ENCODE measurements at regions not wholly inside any gene's neighbourhood (a gene's known extent, or its start where the extent isn't known, plus 50 kb on each side); places are given as distances from the start of the nearest gene placed in this dataset.

GRCh38 chr13:62710787-62711186, 1295.1 kb upstream of the PCDH20 start:
- no peaks in the 10 kb centered on the region for H3K9me3 ChIP-seq (ENCODE audit: insufficient read depth, low read length)
- H3K27me3 ChIP-seq (ENCODE audit: low read depth, low read length): no peaks in the 10 kb centered on the region
- no peak overlapping the region for H3K4me2 ChIP-seq (ENCODE audit: low read length)
- H3K27ac ChIP-seq (ENCODE audit: low read length): no peak overlapping the region
- H4K20me1 ChIP-seq (ENCODE audit: insufficient read depth, low read length): no peaks in the 10 kb centered on the region
- no peak overlapping the region for H2AFZ ChIP-seq (ENCODE audit: low read depth, low read length)
- no peaks in the 10 kb centered on the region for H3K36me3 ChIP-seq (replicated peaks; ENCODE audit: low read depth, low read length)
- H3K9ac ChIP-seq (ENCODE audit: low read length): no peak overlapping the region
- H3K4me1 ChIP-seq (ENCODE audit: low read length): peaks cover 6% of the 10 kb centered on the region
- no peak for TF ChIP-seq EZH2phosphoT487 (IDR thresholded peaks at IDR 0.05; ENCODE audit: low read depth)
- TF ChIP-seq CTCF (IDR thresholded peaks at IDR 0.05; ENCODE audit: low read depth, low read length): no peak
- H3K79me2 ChIP-seq (ENCODE audit: low read length): no peaks in the 10 kb centered on the region
- H3K4me3 ChIP-seq (ENCODE audit: low read length): no peak overlapping the region

- H3K79me2 ChIP-seq (ENCODE audit: low read length): no peaks in the 10 kb centered on the region
- no peak overlapping the region for H3K4me2 ChIP-seq (ENCODE audit: low read length)
- no peak for TF ChIP-seq CTCF (IDR thresholded peaks at IDR 0.05; ENCODE audit: low read depth, low read length)
- TF ChIP-seq EZH2phosphoT487 (IDR thresholded peaks at IDR 0.05; ENCODE audit: low read depth): no peak
- H3K9me3 ChIP-seq (ENCODE audit: insufficient read depth, low read length): no peaks in the 10 kb centered on the region
- no peaks in the 10 kb centered on the region for H3K27me3 ChIP-seq (ENCODE audit: low read depth, low read length)
- no peaks in the 10 kb centered on the region for H3K36me3 ChIP-seq (replicated peaks; ENCODE audit: low read depth, low read length)
- no peak overlapping the region for H3K9ac ChIP-seq (ENCODE audit: low read length)
- H3K4me1 ChIP-seq (ENCODE audit: low read length): peaks cover 6% of the 10 kb centered on the region
- H3K4me3 ChIP-seq (ENCODE audit: low read length): no peak overlapping the region
- H4K20me1 ChIP-seq (ENCODE audit: insufficient read depth, low read length): no peaks in the 10 kb centered on the region
- no peak overlapping the region for H3K27ac ChIP-seq (ENCODE audit: low read length)
- no peak overlapping the region for H2AFZ ChIP-seq (ENCODE audit: low read depth, low read length)
Measured at GRCh38 chr13:62706048-62706447, 1290.4 kb upstream of the PCDH20 start.

- Histone ChIP-seq H3K27ac (ENCODE audit: low read length) (no peak overlapping the region), H3K27me3 (ENCODE audit: low read depth, low read length) (no peaks in the 10 kb centered on the region), H3K4me3 (ENCODE audit: low read length) (no peak overlapping the region), H2AFZ (ENCODE audit: low read depth, low read length) (no peak overlapping the region), H3K9me3 (ENCODE audit: insufficient read depth, low read length) (no peaks in the 10 kb centered on the region), H3K4me1 (ENCODE audit: low read length) (peaks cover 6% of the 10 kb centered on the region), H3K36me3 (replicated peaks; ENCODE audit: low read depth, low read length) (no peaks in the 10 kb centered on the region), H3K4me2 (ENCODE audit: low read length) (no peak overlapping the region), H3K79me2 (ENCODE audit: low read length) (no peaks in the 10 kb centered on the region), H4K20me1 (ENCODE audit: insufficient read depth, low read length) (no peaks in the 10 kb centered on the region), H3K9ac (ENCODE audit: low read length) (no peak overlapping the region)
- TF ChIP-seq EZH2phosphoT487 (IDR thresholded peaks at IDR 0.05; ENCODE audit: low read depth) (no peak), CTCF (IDR thresholded peaks at IDR 0.05; ENCODE audit: low read depth, low read length) (no peak)
Measured at GRCh38 chr13:62704875-62705274, 1289.2 kb upstream of the PCDH20 start.

- Histone ChIP-seq H3K79me2 (ENCODE audit: low read length) (no peaks in the 10 kb centered on the region), H3K27me3 (ENCODE audit: low read depth, low read length) (no peaks in the 10 kb centered on the region), H3K4me2 (ENCODE audit: low read length) (no peak overlapping the region), H3K9ac (ENCODE audit: low read length) (no peak overlapping the region), H3K27ac (ENCODE audit: low read length) (no peak overlapping the region), H2AFZ (ENCODE audit: low read depth, low read length) (no peak overlapping the region), H3K9me3 (ENCODE audit: insufficient read depth, low read length) (no peaks in the 10 kb centered on the region), H3K4me1 (ENCODE audit: low read length) (peaks cover 6% of the 10 kb centered on the region), H3K4me3 (ENCODE audit: low read length) (no peak overlapping the region), H4K20me1 (ENCODE audit: insufficient read depth, low read length) (no peaks in the 10 kb centered on the region), H3K36me3 (replicated peaks; ENCODE audit: low read depth, low read length) (no peaks in the 10 kb centered on the region)
- TF ChIP-seq CTCF (IDR thresholded peaks at IDR 0.05; ENCODE audit: low read depth, low read length) (no peak), EZH2phosphoT487 (IDR thresholded peaks at IDR 0.05; ENCODE audit: low read depth) (no peak)
Measured at GRCh38 chr13:62702502-62702901, 1286.9 kb upstream of the PCDH20 start.
